Ovary (tissue), 7 donors: ENCODE measurements at regions not wholly inside any gene's neighbourhood (a gene's known extent, or its start where the extent isn't known, plus 50 kb on each side); places are given as distances from the start of the nearest gene placed in this dataset.

Experiments
- DNase-seq, 5 donors: peaks; one replicate each; pipeline ENCODE4 v3.0.0-alpha.2; 2019 to 2020
- H3K27ac ChIP-seq, 2 donors: fragments of 200-600 bp; one replicate each; pipeline versions ENCODE4 v1.5.1 to v1.8.0; 2019 to 2022
- H3K27me3 ChIP-seq: fragments of 200-600 bp; one replicate; pipeline ENCODE4 v1.8.0; 2022
- H3K36me3 ChIP-seq: fragments of 200-600 bp; sonication (generic); one replicate; pipeline ENCODE4 v1.5.1; 2019
- H3K4me1 ChIP-seq: one replicate; pipeline ENCODE4 v1.8.1; 2013; ENCODE audit warnings: mild to moderate bottlenecking, moderate library complexity; ENCODE audit not compliant: insufficient read depth
- H3K4me3 ChIP-seq: fragments of 200-600 bp; sonication (generic); one replicate; pipeline ENCODE4 v1.5.1; 2017
- H3K9me3 ChIP-seq, 2 donors: fragments of 200-600 bp in 1 of 2; sonication (generic) in 1 of 2; one replicate each; pipeline versions ENCODE4 v1.5.1 to v1.8.1; 2013 to 2019; ENCODE audit warnings: mild to moderate bottlenecking in 1 of 2, moderate library complexity in 1 of 2
- CTCF ChIP-seq, 3 donors: fragments of 450-650 bp in 2 of 3; fragments of 200-600 bp in 1 of 3; IDR thresholded peaks; one replicate each; pipeline versions ENCODE4 v1.5.1 to v1.8.0; 2016 to 2022; ENCODE audit warnings: antibody characterized with exemption in 3 of 3, mild to moderate bottlenecking in 1 of 3
- EP300 ChIP-seq: sonication (generic); formaldehyde crosslinking; IDR thresholded peaks from one replicate; pipeline ENCODE4 v1.6.1; 2017; ENCODE audit warnings: antibody characterized with exemption
- POLR2A ChIP-seq: fragments of 450-650 bp; IDR thresholded peaks from one replicate; pipeline ENCODE4 v1.6.1; 2017; ENCODE audit warnings: antibody characterized with exemption, mild to moderate bottlenecking, moderate library complexity
- WGBS, 3 donors: extraction: QIAGEN DNeasy Blood & Tissue Kit in 1 of 3; methylation state at CpG; one replicate each; pipeline versions ENCODE4 v1.1.5 to v1.1.7; 2013 to 2017; 5-methylcytosine and 5-hydroxymethylcytosine counted together
- intact Hi-C, 4 donors: fragments of 100-400 bp; cut with DNase I; formaldehyde crosslinking; loops; one replicate each; pipeline versions ENCODE4 v1.11.0 to v1.15.1; 2022 to 2023
- donor health status: DM: no; HTN: no; CAD: no; lungs with moderate emphysema.
- donor health status: DM: no; HTN: no; CAD: no.
- donor health status: Bipolar disorder and iron deficiency.
- donor health status: DM: no; HTN: no; CAD: no.
- donor health status: DM: yes; HTN: yes; CAD: no.

- Histone ChIP-seq H3K4me1 (no peaks in the 10 kb centered on the region), H3K9me3 (no peaks in the 10 kb centered on the region), H3K27ac (no peak overlapping the region), H3K36me3 (no peaks in the 10 kb centered on the region), H3K27me3 (no peaks in the 10 kb centered on the region), H3K4me3 (no peak overlapping the region)
- intact Hi-C loops: no loop called here
- no peak for DNase-seq
- TF ChIP-seq CTCF (IDR thresholded peaks at IDR 0.05) (no peak), POLR2A (no peak), EP300 (no peak)
- WGBS, 3 donors: 67 to 75% (median 69%) methylated on average over 7 of the region's 7 CpGs
Measured at GRCh38 chr10:123380491-123381085, 226.4 kb downstream of the BUB3 start.

- TF ChIP-seq POLR2A (no peak), CTCF (IDR thresholded peaks at IDR 0.05) (no peak), EP300 (no peak)
- DNase-seq: no peak
- no peaks in the 10 kb centered on the region for H3K4me1 ChIP-seq
- H3K36me3 ChIP-seq: no peaks in the 10 kb centered on the region
- no peaks in the 10 kb centered on the region for H3K27me3 ChIP-seq
- no peaks in the 10 kb centered on the region for H3K9me3 ChIP-seq
- intact Hi-C loops: no loop called here
- 74 to 76% (median 75%) methylated on average over 5 of the region's 5 CpGs for WGBS, 3 donors
- no peak overlapping the region for H3K27ac ChIP-seq
- no peak overlapping the region for H3K4me3 ChIP-seq
Measured at GRCh38 chr10:123381224-123381623, 227.0 kb downstream of the BUB3 start.

- no peaks in the 10 kb centered on the region for H3K4me1 ChIP-seq
- H3K9me3 ChIP-seq: no peaks in the 10 kb centered on the region
- intact Hi-C loops: no loop called here
- no peaks in the 10 kb centered on the region for H3K27me3 ChIP-seq
- no peak for DNase-seq
- H3K36me3 ChIP-seq: no peaks in the 10 kb centered on the region
- no peak overlapping the region for H3K27ac ChIP-seq
- 72 to 83% (median 79%) methylated on average over 4 of the region's 4 CpGs for WGBS, 3 donors
- H3K4me3 ChIP-seq: no peak overlapping the region
- no peak for TF ChIP-seq EP300
- TF ChIP-seq POLR2A: no peak
- no peak for TF ChIP-seq CTCF (IDR thresholded peaks at IDR 0.05)
Measured at GRCh38 chr10:123382491-123382890, 228.3 kb downstream of the BUB3 start.

- Histone ChIP-seq H3K9me3 (peaks cover 0 to 9% of the 10 kb centered on the region in 2 donors), H3K4me1 (no peaks in the 10 kb centered on the region), H3K4me3 (no peak overlapping the region), H3K27me3 (no peaks in the 10 kb centered on the region), H3K27ac (no peak overlapping the region), H3K36me3 (no peaks in the 10 kb centered on the region)
- intact Hi-C loops: no loop called here
- TF ChIP-seq EP300 (no peak), CTCF (IDR thresholded peaks at IDR 0.05) (no peak), POLR2A (no peak)
- 87 to 91% (median 88%) methylated on average over 2 of the region's 2 CpGs for WGBS, 3 donors
- DNase-seq: no peak
Measured at GRCh38 chr10:123385508-123386080, 231.4 kb downstream of the BUB3 start.
